ENCODE measurements at regions not wholly inside any gene's neighbourhood (a gene's known extent, or its start where the extent isn't known, plus 50 kb on each side); places are given as distances from the start of the nearest gene placed in this dataset.

GRCh38 chr16:61296814-61297213 lies 739.4 kb downstream of the CDH8 start:
- no peak overlapping the region for H3K27ac Mint-ChIP-seq (ENCODE audit: low read depth, unreplicated experiment)
- ChIA-PET CTCF (interaction anchor here (0.7 kb wide), 1 partner anchor 1241 kb away, joined by 3 read pairs; no protein-coding TSS in a partner anchor), POLR2A (no interaction called here)
- peaks cover 14% of the 10 kb centered on the region for H3K27me3 Mint-ChIP-seq (ENCODE audit: insufficient read depth, unreplicated experiment)
- BruUV-seq (replicated peaks), result no TSS peak
- H3K36me3 Mint-ChIP-seq (ENCODE audit: insufficient read depth, unreplicated experiment), result no peaks in the 10 kb centered on the region
- no peaks in the 10 kb centered on the region for H3K4me1 Mint-ChIP-seq (ENCODE audit: insufficient read depth, unreplicated experiment)
- intact Hi-C loops (cut with micrococcal nuclease), result no loop called here
- TF ChIP-seq CTCF (IDR thresholded peaks at IDR 0.05; ENCODE audit: unreplicated experiment), result no peak
- H3K9me3 Mint-ChIP-seq (ENCODE audit: unreplicated experiment), result no peaks in the 10 kb centered on the region
- DNase-seq (ENCODE audit: unreplicated experiment), result no peak
- no peak overlapping the region for H3K4me3 Mint-ChIP-seq (ENCODE audit: unreplicated experiment)

GRCh38 chr16:61296305-61296704 lies 739.9 kb downstream of the CDH8 start:
- no peak for TF ChIP-seq CTCF (IDR thresholded peaks at IDR 0.05; ENCODE audit: unreplicated experiment)
- Mint-ChIP-seq H3K36me3 (ENCODE audit: insufficient read depth, unreplicated experiment) (no peaks in the 10 kb centered on the region), H3K4me3 (ENCODE audit: unreplicated experiment) (no peak overlapping the region), H3K9me3 (ENCODE audit: unreplicated experiment) (no peaks in the 10 kb centered on the region), H3K27ac (ENCODE audit: low read depth, unreplicated experiment) (no peak overlapping the region), H3K4me1 (ENCODE audit: insufficient read depth, unreplicated experiment) (no peaks in the 10 kb centered on the region), H3K27me3 (ENCODE audit: insufficient read depth, unreplicated experiment) (peaks cover 14% of the 10 kb centered on the region)
- no TSS peak for BruUV-seq (replicated peaks)
- no peak for DNase-seq (ENCODE audit: unreplicated experiment)
- ChIA-PET CTCF (interaction anchor here (0.7 kb wide), 1 partner anchor 1240 kb away, joined by 3 read pairs; no protein-coding TSS in a partner anchor), POLR2A (no interaction called here)
- intact Hi-C loops (cut with micrococcal nuclease), result no loop called here

GRCh38 chr16:61295311-61295710 lies 740.9 kb downstream of the CDH8 start:
- Mint-ChIP-seq H3K4me1 (ENCODE audit: insufficient read depth, unreplicated experiment) (no peaks in the 10 kb centered on the region), H3K27ac (ENCODE audit: low read depth, unreplicated experiment) (no peak overlapping the region), H3K4me3 (ENCODE audit: unreplicated experiment) (no peak overlapping the region), H3K9me3 (ENCODE audit: unreplicated experiment) (no peaks in the 10 kb centered on the region), H3K36me3 (ENCODE audit: insufficient read depth, unreplicated experiment) (no peaks in the 10 kb centered on the region), H3K27me3 (ENCODE audit: insufficient read depth, unreplicated experiment) (peaks cover 14% of the 10 kb centered on the region)
- no peak for TF ChIP-seq CTCF (IDR thresholded peaks at IDR 0.05; ENCODE audit: unreplicated experiment)
- DNase-seq (ENCODE audit: unreplicated experiment), result no peak
- intact Hi-C loops (cut with micrococcal nuclease), result no loop called here
- POLR2A ChIA-PET, result no interaction called here
- no TSS peak for BruUV-seq (replicated peaks)
- CTCF ChIA-PET, result no interaction called here

GRCh38 chr16:61289141-61289540 lies 747.1 kb downstream of the CDH8 start:
- intact Hi-C loops (cut with micrococcal nuclease), result no loop called here
- no peak overlapping the region for H3K27ac Mint-ChIP-seq (ENCODE audit: low read depth, unreplicated experiment)
- no peaks in the 10 kb centered on the region for H3K9me3 Mint-ChIP-seq (ENCODE audit: unreplicated experiment)
- no peaks in the 10 kb centered on the region for H3K4me1 Mint-ChIP-seq (ENCODE audit: insufficient read depth, unreplicated experiment)
- H3K4me3 Mint-ChIP-seq (ENCODE audit: unreplicated experiment), result no peak overlapping the region
- no TSS peak for BruUV-seq (replicated peaks)
- H3K27me3 Mint-ChIP-seq (ENCODE audit: insufficient read depth, unreplicated experiment), result peaks cover 36% of the 10 kb centered on the region
- ChIA-PET CTCF (interaction anchor here (0.6 kb wide), 1 partner anchor 753 kb away, joined by 3 read pairs; no protein-coding TSS in a partner anchor), POLR2A (no interaction called here)
- H3K36me3 Mint-ChIP-seq (ENCODE audit: insufficient read depth, unreplicated experiment), result no peaks in the 10 kb centered on the region
- TF ChIP-seq CTCF (IDR thresholded peaks at IDR 0.05; ENCODE audit: unreplicated experiment), result no peak
- no peak for DNase-seq (ENCODE audit: unreplicated experiment)
